Cardiac muscle cell (in vitro differentiated cells and primary cell): ENCODE measurements at regions not wholly inside any gene's neighbourhood (a gene's known extent, or its start where the extent isn't known, plus 50 kb on each side); places are given as distances from the start of the nearest gene placed in this dataset.

Experiments
- DNase-seq, 2 donors: peaks; one replicate each; pipeline versions ENCODE4 v3.0.0 to v3.0.0-alpha.2; 2010 to 2017; ENCODE audit warnings: low read depth in 1 of 2, low spot score in 1 of 2
- H3K27ac ChIP-seq: fragments of 200-600 bp; sonication (generic); 2 replicates; pipeline ENCODE4 v1.5.1; 2016
- H3K27me3 ChIP-seq: fragments of 200-600 bp; sonication (generic); 2 replicates; pipeline ENCODE4 v1.6.0; 2016; ENCODE audit warnings: control low read depth
- H3K36me3 ChIP-seq: fragments of 200-600 bp; sonication (generic); 2 replicates; pipeline ENCODE4 v1.5.1; 2016; ENCODE audit warnings: control low read depth
- H3K4me1 ChIP-seq: fragments of 200-600 bp; sonication (generic); 2 replicates; pipeline ENCODE4 v1.8.1; 2017; ENCODE audit warnings: low read depth, mild to moderate bottlenecking, mixed run types
- H3K4me3 ChIP-seq: fragments of 200-600 bp; sonication (generic); 2 replicates; pipeline ENCODE4 v1.5.1; 2016; ENCODE audit warnings: mild to moderate bottlenecking
- H3K9me3 ChIP-seq: fragments of 200-600 bp; sonication (generic); 2 replicates; pipeline ENCODE4 v1.5.1; 2017; ENCODE audit warnings: low read depth, mild to moderate bottlenecking, control low read depth
- TF ChIP-seq, protein P1 (sequence below): IDR thresholded peaks from 2 replicates; pipeline ENCODE4 v1.5.1; 2012; ENCODE audit warnings: low read depth, mild to moderate bottlenecking, low read length

DNA sequence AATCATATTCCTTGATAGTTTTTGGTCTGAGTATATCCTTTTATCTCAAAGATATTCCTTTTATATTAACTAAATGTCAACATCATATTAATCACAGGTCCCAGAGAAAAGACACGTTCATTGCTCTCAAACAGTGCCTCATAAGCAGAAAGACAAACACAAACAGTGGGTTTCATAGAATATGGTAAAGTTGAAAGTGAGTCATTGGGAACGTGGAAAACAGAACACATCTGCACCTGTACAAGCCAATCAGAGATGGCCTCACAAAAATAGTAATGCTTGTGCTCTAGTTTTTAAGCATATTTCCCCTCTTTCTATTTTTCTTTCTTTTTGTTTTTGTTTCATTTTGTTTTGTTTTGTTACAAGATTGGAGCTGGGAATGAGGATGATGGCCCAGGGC is 328.4 kb upstream of the MAP2 start:
- DNase-seq, result no peak
- no peaks in the 10 kb centered on the region for H3K27me3 ChIP-seq
- no peaks in the 10 kb centered on the region for H3K9me3 ChIP-seq
- no peaks in the 10 kb centered on the region for H3K4me1 ChIP-seq
- H3K36me3 ChIP-seq, result no peaks in the 10 kb centered on the region
- H3K27ac ChIP-seq, result no peak overlapping the region
- no peak overlapping the region for H3K4me3 ChIP-seq
- TF ChIP-seq, protein P1, sequence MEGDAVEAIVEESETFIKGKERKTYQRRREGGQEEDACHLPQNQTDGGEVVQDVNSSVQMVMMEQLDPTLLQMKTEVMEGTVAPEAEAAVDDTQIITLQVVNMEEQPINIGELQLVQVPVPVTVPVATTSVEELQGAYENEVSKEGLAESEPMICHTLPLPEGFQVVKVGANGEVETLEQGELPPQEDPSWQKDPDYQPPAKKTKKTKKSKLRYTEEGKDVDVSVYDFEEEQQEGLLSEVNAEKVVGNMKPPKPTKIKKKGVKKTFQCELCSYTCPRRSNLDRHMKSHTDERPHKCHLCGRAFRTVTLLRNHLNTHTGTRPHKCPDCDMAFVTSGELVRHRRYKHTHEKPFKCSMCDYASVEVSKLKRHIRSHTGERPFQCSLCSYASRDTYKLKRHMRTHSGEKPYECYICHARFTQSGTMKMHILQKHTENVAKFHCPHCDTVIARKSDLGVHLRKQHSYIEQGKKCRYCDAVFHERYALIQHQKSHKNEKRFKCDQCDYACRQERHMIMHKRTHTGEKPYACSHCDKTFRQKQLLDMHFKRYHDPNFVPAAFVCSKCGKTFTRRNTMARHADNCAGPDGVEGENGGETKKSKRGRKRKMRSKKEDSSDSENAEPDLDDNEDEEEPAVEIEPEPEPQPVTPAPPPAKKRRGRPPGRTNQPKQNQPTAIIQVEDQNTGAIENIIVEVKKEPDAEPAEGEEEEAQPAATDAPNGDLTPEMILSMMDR, result no peak

DNA sequence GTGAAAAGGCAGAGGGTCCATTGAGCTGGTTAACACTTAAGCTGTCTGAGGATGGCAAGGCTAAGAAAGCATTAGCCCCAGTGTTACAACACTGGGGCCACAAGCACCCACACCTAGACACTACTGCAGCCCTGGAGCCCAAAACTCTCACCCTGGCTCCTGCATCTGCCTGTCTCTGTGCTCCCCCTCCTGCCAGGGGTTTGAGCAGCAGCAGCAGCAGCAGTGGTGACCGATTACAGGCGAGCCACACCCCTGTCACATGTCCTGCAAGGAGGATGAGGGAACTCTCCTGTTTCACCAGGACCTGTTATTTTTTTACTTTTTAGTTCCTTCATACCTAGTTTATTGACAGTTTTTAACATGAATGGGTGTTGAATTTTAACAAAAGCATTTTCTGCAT is 326.7 kb upstream of the MAP2 start:
- Histone ChIP-seq H3K27ac (no peak overlapping the region), H3K27me3 (no peaks in the 10 kb centered on the region), H3K4me3 (no peak overlapping the region), H3K9me3 (no peaks in the 10 kb centered on the region), H3K36me3 (no peaks in the 10 kb centered on the region), H3K4me1 (no peaks in the 10 kb centered on the region)
- TF ChIP-seq, protein P1, result no peak
- no peak for DNase-seq

DNA sequence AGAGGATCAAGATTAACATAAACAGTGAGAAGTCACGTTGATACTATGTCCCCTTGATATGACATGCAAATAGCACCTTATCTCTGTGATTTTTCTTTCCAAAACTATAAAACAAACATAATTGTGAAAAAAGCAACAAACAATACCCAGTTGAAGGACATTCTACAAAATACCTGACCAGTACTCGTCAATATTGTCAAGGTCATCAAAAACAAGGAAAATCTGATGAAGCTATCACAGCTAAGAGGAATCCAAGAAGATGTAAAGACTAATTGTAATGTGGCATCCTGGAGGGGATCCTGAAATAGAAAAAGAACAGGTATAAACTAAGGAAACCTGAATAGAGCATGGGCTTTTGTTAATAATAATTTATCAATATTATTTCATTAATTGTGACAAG is 321.5 kb upstream of the MAP2 start:
- no peak overlapping the region for H3K27ac ChIP-seq
- no peak overlapping the region for H3K4me3 ChIP-seq
- no peaks in the 10 kb centered on the region for H3K27me3 ChIP-seq
- no peak for DNase-seq
- TF ChIP-seq, protein P1, result no peak
- no peaks in the 10 kb centered on the region for H3K4me1 ChIP-seq
- no peaks in the 10 kb centered on the region for H3K36me3 ChIP-seq
- no peaks in the 10 kb centered on the region for H3K9me3 ChIP-seq

DNA sequence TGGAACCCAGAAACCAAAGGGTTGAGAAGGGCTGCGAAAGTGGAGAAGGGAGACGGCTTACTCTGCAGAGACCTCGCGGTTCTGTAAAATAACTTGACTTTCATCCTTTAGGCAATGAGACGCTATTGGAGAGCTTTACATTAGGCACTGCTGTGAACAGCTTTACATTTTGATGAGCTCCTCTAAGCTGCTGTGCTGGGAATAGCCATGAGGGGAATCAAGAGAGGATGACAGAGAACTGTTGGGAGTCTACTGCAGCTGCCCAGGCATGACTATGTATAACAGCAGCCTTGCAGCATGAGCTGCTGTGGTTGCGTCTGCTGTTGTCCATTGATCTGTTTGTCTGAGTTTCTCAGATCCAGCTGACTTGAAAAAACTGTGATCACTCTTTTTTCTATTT is 310.8 kb upstream of the MAP2 start:
- Histone ChIP-seq H3K27ac (no peak overlapping the region), H3K36me3 (no peaks in the 10 kb centered on the region), H3K4me1 (peaks cover 10% of the 10 kb centered on the region), H3K4me3 (no peak overlapping the region), H3K27me3 (no peaks in the 10 kb centered on the region), H3K9me3 (no peaks in the 10 kb centered on the region)
- TF ChIP-seq, protein P1, result no peak
- no peak for DNase-seq

DNA sequence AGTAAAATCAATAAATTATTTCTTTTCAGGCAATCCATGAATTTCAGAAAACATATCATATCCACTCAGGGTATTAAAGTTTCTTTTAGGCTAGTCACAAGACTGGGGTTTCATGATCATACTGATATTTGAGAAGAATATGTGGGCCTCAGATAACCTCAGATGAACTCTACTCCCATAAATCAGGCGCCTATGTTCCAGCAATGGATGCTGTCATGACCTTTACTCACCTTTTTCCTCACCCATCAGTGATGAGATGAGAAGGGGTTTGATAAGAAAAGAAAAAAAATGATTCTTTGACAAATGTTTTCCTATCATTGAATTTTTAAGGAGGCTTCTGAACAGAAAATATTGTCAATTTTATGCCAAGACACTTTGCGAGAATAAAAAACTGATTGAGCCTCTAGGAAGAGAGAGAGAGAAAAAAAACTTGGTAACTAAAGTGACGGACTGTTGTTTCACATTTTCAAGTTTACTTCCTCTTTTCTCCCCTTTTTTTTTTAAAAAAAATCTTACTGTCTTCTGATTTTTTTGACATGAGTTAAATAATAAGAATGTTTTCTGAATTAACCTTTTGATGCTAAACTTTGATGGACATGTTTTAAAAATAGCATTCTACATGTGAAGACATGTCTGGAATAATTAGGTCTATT is 309.1 kb upstream of the MAP2 start:
- no peak for DNase-seq
- Histone ChIP-seq H3K27me3 (no peaks in the 10 kb centered on the region), H3K4me1 (peaks cover 10% of the 10 kb centered on the region), H3K9me3 (no peaks in the 10 kb centered on the region), H3K27ac (no peak overlapping the region), H3K36me3 (no peaks in the 10 kb centered on the region), H3K4me3 (no peak overlapping the region)
- TF ChIP-seq, protein P1, result no peak
